ENCODE measurements at regions not wholly inside any gene's neighbourhood (a gene's known extent, or its start where the extent isn't known, plus 50 kb on each side); places are given as distances from the start of the nearest gene placed in this dataset.
"Not testable (repeated sequence)": the region's sequence is repeated elsewhere in the genome, so short reads cannot be mapped to it uniquely, and the experiment has no call there.

DNA sequence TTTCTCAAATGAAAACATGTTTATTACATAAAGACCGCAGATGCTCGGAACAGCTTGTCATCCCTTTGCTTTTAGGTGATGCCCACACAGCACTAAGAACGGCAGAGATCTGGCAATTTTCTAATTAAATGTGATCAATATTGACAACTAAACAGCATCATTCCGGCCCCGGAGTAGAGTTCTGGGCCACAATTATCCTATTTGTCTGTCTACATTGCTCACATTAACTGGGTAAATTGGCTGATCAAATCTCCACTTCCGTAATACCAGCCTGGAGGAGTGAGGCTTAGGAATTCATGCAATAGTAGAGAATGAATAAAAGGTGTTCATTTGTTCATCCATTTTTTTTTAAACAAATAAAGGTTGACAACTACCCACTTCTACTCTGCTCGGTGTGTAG, 245.1 kb upstream of the C9orf72 start:
- DNase-seq: no peak

GRCh38 chr9:27828908-27829307, 255.6 kb upstream of the C9orf72 start:
- DNase-seq: no peak

DNA sequence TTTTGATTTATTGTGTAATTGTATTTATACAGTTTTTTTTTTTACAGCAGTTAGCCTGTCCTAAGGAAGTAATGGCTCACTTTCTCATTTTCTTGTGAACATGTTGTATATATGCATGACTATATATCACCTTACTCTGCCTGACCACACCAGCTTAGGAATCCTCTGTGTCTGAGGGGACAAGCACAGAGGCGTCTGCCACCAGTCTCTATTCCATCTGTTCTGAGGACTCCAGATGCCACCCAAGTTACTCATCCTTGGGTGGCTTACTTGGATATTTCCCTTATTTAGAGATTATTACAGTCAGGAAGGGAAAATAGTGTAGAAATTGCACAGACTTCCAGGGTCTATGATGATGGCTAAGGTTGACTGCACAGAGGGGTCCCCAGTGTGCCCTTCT, 256.3 kb upstream of the C9orf72 start:
- DNase-seq: no peak

DNA sequence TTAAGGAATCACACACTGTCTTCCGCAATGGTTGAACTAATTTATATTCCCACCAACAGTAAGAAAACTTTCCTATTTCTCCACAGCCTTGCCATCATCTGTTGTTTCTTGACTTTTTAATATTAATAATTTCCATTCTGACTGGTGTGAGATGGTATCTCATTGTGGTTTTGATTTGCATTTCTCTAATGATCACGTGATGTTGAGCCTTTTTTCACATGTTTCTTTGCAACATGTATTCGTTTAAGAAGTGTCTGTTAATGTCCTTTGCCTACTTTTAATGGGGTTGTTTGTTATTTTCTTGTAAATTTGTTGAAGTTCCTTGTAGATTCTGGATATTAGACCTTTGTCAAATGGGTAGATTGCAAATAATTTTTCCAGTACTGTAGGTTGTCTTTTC, 258.8 kb upstream of the C9orf72 start:
- not testable (repeated sequence) for DNase-seq

GRCh38 chr9:27835286-27835685, 262.0 kb upstream of the C9orf72 start:
- DNase-seq: no peak

- no peak for DNase-seq
Observed at GRCh38 chr9:27835746-27836145, 262.5 kb upstream of the C9orf72 start.

DNA sequence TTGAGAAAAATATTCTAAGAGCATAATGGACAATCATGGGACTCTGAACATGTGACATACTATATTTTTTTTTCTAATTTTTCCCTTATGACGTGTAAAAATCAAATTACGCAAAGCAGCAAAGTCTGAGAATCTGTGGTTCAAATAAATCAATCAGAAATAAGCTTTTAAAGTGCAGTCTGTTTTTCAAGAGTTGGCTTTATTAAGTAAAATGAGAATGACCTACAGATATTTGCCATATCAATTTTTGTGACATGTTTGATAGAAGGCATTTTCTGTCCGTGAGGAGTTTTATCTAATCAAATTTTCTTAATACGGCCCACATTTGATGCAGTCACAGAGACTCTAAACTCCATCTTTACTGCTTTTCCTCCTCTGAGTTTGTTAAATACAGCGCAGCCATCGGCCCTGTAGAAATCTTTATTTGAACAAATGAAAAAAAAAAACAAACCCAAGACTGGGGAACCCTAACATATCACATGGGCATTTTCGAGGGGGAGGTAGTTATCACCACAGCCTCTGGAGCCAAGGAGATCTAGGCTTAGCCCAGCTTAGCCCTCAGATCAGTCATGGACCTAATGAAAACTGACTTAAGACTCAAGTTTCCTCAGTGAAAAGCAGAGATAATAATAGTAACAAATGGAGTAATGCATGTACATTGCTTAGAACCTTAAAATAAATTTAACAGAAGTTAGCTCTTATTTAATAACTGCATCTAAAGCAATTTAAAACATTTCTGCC, 263.6 kb upstream of the C9orf72 start:
- no peak for DNase-seq

- DNase-seq: no peak
Observed at GRCh38 chr9:27838876-27839275, 265.6 kb upstream of the C9orf72 start.

- DNase-seq: not testable (repeated sequence)
Observed at GRCh38 chr9:27839767-27840166, 266.5 kb upstream of the C9orf72 start.

DNA sequence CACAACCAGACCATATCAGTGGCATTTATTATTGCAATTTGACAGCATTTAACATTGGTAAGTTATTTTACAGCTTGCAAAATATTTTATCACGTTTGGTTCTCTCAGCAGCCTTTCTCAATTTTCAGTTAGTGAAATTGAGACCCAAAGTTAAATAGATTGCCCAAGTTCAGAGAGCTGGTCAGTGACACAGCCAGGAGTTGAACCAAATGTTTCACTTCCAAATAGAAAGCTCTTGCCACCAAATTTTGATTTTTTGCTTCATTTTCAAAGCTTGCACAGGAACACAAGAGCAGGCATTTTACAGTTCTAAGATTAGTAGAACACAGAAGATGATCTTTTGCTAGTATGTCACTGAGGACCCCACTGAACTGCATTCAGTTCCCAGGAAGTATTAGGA, 271.5 kb upstream of the C9orf72 start:
- DNase-seq: no peak

DNA sequence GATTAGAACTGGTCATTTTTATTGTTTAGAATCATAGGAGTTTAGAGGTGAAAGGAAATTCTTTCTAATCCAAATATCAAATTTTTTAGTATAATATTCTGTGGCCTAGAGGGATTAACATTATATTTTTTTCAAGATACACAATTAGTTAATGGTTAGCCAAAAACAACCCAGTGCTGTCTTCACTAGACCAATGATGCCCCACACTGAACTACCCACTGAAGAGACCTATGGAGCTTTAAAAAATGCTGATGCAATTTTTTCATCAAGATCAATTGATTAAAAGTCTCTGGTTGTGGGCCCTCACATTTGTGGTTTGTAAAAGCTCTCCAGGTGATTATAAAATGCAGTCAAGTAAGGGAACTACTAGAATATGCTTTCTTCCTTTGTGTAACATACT, 274.1 kb upstream of the C9orf72 start:
- DNase-seq: no peak

DNA sequence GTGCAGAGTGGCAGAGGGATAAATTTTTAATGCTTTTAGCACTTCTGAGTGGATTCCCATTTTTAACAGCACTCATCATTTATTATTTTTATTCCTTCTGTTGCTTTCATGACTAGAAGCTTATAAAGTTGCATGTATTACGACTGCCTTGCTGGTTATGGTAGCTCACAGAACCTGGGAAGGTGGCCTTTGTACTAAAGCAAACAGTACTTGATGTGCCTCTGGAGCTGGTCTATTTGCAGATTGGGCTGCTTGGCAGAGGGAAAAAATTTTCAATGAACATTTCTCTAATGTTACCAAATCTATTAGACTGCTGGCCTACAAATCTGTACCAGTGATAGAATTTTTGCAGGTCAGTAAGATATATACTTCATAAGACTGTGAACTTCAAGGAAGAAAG, 274.5 kb upstream of the C9orf72 start:
- DNase-seq: no peak

GRCh38 chr9:27848315-27848714, 275.0 kb upstream of the C9orf72 start:
- no peak for DNase-seq

GRCh38 chr9:27851858-27852257, 278.6 kb upstream of the C9orf72 start:
- no peak for DNase-seq

- no peak for DNase-seq
Observed at GRCh38 chr9:27853529-27853928, 280.2 kb upstream of the C9orf72 start.

GRCh38 chr9:27856054-27856453, 282.8 kb upstream of the C9orf72 start:
- DNase-seq: no peak

DNA sequence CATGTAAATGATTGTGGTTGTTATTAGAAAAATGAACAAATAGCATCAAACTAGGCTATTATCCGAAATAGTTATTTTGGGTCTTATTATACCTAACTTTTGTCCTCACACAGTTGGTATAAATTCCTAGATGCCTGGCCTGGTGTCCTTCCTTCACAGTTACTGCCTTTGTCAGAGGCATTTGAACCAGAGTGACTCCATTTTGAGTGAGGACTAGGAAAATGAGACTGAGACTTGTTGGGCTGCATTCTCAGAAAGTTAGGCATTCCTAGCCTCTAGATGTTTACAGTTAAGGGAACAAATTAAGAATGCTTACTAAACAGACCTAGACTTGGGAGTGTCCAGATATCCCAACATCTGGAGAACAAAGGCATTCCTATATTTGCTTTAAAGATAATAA, 283.5 kb upstream of the C9orf72 start:
- DNase-seq: no peak

DNA sequence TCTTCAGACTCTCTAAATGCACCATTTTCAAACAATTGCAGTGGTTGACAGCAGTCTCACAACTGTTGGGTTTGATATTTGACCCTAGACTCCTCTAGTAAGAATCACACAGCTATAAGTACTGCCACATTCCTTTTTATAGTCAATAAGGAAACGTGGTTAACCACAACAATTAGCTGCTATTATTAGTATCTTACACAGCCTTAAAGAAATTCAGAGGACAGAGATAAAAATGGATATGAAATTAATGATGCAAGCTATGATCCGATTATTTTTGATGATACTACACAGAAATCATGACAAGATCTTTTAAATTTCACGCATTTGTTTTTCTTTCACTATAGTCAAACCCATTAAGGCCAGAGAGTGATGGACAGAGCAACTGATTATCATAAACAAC, 288.6 kb upstream of the C9orf72 start:
- DNase-seq: no peak

DNA sequence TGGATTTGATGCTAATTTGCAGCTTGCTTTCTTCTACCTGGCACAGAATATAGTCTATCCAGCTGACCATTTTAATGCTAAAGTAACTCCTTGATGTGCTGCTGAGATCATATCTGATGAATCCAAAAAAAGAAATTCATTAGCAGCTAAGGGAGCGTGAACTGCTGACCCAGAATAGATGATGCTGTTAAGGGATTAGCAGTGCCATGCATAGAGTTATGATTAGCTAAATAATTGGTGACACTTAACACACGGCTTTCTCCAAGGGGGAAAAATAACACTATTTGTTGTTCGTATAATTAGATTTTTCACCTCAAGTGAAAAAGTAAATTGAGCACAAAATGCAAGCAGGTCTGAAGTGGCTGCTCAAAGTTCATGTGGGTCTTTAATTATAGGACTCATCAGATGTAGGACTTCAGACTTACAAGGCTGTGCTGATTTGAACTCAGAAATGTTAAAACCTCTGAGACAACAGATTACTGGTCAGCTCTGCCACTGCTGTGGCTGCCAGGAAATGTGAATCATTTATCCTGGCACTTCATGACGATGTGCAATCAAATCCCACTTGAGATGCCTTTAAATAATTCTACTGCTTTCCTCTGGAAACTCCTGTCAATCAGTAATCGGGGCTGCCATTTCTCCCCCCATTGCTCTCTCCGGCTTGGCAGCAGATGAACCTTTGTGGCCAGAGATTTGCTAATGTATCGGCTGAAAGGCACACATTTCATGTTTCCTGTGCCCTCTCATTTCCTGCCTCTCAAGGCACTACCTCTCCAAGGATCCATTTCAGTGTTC, 291.6 kb upstream of the C9orf72 start:
- DNase-seq: no peak

DNA sequence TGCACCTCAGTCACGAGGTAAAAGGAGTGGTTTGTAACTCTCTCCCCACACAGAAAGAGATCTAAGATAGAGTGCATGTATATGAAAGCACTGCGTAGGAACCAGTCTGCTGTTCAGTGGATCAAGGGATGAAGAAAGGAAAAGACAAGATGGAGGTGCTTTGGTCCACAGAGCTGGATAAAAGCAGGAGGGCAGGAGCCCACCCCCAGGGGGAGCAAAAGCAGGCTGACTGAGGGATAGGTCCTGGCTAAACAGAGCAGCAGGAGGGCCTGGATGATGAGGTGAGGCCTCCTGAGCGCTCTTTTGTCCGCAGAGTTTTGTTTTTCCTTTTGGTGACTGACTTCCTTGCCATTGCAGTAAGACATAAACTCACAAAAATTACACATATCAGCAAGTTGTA, 293.5 kb upstream of the C9orf72 start:
- DNase-seq: no peak

DNA sequence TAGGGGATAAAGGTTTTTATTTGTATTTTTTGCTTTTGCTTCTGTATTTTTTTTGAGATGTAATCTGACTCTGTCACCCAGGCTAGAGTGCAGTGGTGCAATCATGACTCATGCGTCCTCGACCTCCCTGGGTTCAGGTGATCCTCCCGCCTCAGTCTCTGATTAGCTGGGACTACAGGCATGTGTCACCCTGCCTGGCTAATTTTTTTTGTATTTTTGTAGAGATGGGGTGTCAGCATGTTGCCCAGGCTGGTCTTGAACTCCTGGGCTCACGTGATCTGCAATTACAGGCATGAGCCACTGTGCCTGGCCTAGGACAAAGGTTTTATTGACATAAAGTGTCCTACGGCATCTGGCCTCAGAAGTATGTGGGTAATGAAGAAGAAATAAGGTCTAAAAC, 297.1 kb upstream of the C9orf72 start:
- no peak for DNase-seq

DNA sequence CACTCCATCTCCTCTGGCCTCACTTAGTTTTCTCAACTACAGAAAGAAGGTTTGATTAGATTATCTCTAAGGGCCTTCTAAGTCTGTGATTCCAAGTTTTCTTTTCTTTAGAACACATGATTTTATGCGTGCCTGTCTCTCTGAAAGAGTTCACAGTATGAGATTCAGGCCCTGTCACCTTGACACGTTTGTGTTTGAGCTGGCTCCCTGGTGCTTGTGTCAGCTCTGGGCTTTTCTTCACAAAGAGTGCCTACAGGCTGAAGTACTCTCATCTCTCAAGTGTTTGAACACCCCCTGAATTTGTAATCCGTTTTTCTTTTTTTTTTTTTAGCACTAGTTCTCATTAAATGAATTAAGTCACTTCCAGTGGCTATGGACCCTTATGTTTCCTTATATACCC, 306.9 kb upstream of the C9orf72 start:
- DNase-seq: no peak

DNA sequence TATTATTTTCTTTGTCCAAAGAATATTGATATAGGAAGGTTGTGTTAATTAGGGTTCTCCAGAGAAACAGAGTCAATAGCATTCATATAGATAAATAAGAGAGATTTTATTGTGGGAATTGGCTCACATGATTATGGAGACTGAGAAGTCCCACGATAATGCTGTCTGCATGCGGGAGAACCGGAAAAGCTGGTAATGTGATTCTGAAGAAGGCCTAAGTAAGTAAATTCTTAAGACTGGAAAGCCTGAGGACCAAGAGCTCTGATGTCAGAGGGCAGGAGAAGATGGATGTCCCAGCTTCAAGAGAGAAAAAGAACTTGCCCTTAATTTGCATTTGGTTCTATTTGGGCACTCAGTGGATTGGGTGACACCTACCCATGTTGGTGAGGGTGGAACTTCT, 307.4 kb upstream of the C9orf72 start:
- no peak for DNase-seq

GRCh38 chr9:27888661-27889295, 315.5 kb upstream of the C9orf72 start:
- peak in 2 of 5 experiments; percentile 10 to 45 for DNase-seq

Measured in T-helper 2 cell (primary cell).